ENCODE measurements at regions not wholly inside any gene's neighbourhood (a gene's known extent, or its start where the extent isn't known, plus 50 kb on each side); places are given as distances from the start of the nearest gene placed in this dataset.

DNA sequence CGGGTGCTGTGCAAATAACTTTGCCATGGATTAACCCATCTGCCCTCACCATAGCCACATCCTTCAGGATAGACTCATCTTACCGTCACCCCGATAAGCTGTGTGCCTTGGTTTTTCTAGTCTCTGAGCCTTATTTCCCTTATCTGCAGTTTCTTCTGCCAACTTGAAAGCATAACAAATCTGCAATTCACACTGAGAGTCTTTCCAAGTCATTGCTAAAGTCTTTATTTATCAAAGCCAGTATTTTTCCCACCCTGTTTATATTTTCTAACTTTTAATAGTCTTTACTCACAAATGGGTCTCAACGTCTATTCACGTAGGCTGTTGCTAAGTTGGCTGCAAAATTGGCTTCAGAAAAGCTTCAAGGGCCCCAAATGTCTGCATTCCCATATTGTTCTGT, 61.6 kb upstream of the SUCLG2 start:
- TF ChIP-seq GATA1 (IDR thresholded peaks at IDR 0.05; ENCODE audit: low read depth, low read length), result no peak
- TF ChIP-seq POLR2A (IDR thresholded peaks at IDR 0.05; ENCODE audit: low read length), result no peak
- DNase-seq, result no peak

- TF ChIP-seq POLR2A (IDR thresholded peaks at IDR 0.05; ENCODE audit: low read length), result no peak
- TF ChIP-seq GATA1 (IDR thresholded peaks at IDR 0.05; ENCODE audit: low read depth, low read length), result no peak
- peak in 1 of 2 experiments; percentile 48 for DNase-seq
Observed at GRCh38 chr3:67713764-67714469, 59.5 kb upstream of the SUCLG2 start.

DNA sequence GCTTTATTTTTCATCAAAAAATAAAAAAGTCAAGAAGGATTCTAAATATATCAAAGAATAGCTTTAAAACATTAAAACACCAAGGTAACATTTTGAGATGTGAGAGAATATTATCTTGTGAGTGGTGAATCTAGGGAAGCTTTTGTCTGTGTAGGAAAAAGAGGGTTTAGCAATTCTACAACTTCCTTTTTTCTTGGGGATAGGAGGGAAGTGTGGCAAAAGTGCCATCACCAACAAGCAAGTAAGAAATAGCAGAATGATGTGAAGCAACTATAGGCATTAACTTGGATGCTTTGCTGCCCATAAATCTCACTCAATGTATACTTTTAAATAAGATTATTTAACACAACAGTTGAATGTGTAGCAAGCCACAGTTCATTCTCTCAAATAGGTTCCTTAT, 57.8 kb upstream of the SUCLG2 start:
- DNase-seq, result no peak
- TF ChIP-seq POLR2A (IDR thresholded peaks at IDR 0.05; ENCODE audit: low read length), result no peak
- no peak for TF ChIP-seq GATA1 (IDR thresholded peaks at IDR 0.05; ENCODE audit: low read depth, low read length)

GRCh38 chr3:67710396-67710795, 56.0 kb upstream of the SUCLG2 start:
- TF ChIP-seq GATA1 (IDR thresholded peaks at IDR 0.05; ENCODE audit: low read depth, low read length), result no peak
- TF ChIP-seq POLR2A (IDR thresholded peaks at IDR 0.05; ENCODE audit: low read length), result no peak
- DNase-seq, result no peak

- no peak for DNase-seq
- TF ChIP-seq GATA1 (IDR thresholded peaks at IDR 0.05; ENCODE audit: low read depth, low read length), result no peak
- no peak for TF ChIP-seq POLR2A (IDR thresholded peaks at IDR 0.05; ENCODE audit: low read length)
Observed at GRCh38 chr3:67706934-67707333, 52.5 kb upstream of the SUCLG2 start.

DNA sequence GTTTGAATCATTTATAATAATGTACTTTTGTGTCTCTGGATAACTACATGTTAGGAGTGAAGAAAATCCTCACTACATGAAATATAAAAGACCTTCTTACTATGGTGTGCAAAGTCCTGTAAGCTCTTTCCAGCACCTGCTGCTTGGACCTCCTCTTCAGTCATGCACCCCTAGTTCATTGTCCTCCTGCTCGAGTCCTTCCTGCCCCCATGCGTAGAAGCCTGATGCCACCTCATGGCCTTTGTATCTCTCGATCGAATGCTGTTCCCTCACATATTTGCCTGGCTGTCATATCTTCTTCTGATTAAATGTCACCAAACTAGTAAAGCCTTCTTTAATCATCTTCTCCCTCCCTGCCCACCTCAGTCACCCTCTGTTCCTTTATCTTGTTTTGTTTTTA, 49.9 kb upstream of the SUCLG2 start:
- DNase-seq, result peak in 1 of 2 experiments; percentile 2
- TF ChIP-seq GATA1 (IDR thresholded peaks at IDR 0.05; ENCODE audit: low read depth, low read length) (no peak), POLR2A (IDR thresholded peaks at IDR 0.05; ENCODE audit: low read length) (no peak)

Data from erythroblast (primary cell).